ENCODE measurements at regions not wholly inside any gene's neighbourhood (a gene's known extent, or its start where the extent isn't known, plus 50 kb on each side); places are given as distances from the start of the nearest gene placed in this dataset.

DNA sequence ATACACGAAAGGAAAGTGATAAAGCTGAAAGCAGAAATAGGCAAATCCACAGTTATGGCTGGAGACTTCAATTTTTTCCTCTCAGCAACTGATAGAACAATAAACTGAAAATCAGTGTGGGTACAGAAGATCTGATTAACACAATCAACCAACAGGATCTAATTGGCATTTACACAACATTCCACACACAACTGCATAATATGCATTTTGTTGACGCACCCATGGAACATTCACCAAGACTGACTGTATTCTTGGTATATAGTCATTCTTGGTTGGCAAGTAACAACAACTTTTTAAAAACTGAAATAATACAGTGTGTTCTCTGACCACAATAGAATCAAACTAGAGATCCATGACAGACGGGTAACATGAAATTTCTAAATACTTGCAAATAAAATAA, 218.7 kb upstream of the S1PR3 start:
- DNase-seq: no peak

DNA sequence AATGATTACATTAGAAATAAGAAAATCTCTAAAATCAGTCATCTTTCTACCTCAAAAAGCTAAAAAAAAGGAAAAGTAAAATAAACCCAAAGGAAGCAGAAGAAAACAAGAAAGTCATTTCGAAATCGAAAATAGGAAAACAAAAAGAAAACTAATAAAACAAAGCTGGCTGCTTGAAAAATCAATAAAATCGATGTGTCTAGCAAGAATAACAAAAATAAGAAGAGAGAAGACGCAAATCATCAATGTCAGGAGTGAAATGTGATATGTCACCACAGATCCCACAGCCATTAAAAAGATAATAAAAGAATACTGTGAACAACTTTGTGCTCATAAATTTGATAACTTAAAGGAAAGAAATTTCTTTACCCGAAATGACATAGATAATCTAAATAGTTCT, 218.1 kb upstream of the S1PR3 start:
- no peak for DNase-seq

DNA sequence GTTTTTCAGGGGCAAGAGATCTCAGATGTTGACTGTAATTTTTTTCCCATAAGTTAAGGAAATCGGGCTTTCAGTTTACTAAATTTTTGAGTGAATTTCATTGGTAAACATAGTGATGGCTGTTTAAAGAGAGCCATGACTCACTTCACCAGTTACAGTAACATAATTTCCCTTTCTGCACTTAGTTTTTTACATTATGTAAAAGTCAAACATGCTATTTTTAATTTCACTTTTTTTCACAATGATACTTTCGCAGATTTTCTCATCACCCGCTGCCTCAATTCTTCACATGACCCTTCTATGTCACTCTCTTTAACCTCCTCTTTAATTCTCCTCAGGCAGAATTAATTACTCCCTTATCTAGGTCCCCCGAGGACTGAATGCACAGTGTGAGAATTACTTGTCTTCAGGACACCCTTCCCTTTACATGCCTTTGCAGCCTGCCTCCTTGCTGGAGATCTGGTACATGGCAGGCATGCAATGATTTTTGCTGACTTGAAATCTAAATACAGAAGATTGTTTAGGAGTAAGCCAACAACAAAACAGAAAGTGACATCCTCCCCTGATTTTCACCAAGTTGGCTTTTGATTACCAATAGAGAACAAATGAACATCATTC, 217.5 kb upstream of the S1PR3 start:
- no peak for DNase-seq

DNA sequence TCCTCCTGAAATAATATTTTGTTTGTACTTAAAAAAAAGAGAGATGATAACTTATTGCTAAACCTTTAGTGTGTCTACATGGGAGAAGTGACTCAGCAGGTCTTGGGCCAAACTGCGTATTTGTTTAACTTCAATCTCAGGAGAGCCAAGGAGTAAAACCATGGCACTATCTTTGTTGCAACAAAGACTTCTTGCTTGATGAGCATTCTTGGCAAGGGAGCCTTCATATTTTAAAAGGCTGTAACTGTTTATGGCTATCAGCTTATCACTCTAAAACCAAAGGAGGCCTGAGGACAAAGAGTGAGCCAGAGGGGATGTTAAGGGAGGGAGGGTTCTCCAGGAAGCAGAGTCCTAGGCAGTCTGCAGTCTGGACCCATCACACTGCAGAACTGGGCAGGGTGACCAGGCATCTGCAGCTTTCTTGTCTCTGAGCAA, 216.2 kb upstream of the S1PR3 start:
- no peak for DNase-seq

DNA sequence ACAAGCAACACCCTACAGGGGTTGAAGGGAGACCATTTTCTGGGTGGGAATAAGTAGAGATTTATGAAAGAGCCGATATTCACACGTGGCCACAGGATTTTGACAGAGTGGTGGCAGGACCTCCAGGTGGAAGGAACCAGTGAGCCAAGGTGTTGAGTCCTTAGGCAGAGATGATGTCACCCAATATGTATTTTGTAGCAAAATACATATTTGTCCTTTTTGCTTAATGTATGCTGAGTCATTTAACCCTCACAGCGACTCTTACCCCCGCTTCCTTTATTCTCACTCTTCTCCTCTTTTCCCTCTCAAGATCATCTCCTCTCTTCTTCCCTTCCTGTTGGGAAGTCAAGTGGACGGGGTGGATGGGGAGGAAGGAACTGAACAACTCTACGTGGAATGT, 215.7 kb upstream of the S1PR3 start:
- DNase-seq: no peak

DNA sequence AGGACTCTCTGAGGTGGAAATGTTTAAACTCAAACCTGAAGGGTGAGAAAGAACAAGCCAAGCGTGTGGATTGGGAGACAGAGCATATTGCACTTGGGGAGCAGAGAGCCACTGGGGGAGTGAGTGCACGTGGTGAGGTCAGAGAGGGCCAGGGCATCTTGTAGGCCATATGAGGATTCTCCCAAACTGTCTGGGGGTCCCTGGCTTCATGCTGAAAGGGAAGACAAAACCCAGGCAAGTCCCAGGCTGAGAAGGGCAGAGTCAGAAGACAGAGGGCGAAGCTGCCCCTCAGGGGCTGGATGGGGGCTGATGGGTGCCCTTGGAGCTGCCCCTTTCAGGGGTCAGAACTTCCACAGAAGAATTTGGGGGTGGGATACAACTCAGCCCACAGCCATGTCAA, 215.3 kb upstream of the S1PR3 start:
- no peak for DNase-seq

DNA sequence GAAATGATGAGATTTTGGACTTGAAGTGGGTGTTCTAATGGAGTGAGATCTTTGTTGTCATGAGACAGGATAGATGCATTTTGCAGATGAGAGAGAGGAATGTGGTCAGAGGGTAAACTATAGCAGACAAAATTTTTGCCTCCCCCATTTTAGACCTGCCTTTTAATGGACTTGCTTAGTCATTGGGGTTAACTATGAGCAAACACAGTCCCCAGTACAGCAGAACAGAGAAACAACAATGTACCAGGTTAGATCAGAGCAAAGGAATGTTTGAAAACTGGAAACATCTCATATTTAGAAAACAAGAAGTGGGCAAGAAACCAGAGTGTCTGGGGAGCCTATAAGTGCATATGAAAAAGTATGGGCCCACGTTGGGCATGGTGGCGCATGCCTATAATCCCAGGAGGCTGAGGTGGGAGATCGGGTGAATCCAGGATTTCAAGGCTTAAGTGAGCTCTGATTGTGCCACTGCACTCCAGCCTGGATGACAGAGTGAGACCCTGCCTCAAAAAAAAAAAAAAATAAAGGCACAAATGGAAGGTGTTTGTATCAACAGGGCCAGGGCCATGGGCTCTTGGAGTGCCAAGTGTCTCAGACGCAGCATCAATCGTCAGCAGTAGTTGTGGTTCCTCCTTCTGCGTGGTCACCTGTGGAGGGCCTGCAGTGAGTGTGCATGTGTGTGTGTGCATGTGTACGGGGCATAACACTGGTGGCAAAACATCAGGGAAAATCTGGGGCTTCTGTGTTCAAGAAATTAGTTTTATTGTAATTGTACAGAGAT, 214.4 kb upstream of the S1PR3 start:
- no peak for DNase-seq

DNA sequence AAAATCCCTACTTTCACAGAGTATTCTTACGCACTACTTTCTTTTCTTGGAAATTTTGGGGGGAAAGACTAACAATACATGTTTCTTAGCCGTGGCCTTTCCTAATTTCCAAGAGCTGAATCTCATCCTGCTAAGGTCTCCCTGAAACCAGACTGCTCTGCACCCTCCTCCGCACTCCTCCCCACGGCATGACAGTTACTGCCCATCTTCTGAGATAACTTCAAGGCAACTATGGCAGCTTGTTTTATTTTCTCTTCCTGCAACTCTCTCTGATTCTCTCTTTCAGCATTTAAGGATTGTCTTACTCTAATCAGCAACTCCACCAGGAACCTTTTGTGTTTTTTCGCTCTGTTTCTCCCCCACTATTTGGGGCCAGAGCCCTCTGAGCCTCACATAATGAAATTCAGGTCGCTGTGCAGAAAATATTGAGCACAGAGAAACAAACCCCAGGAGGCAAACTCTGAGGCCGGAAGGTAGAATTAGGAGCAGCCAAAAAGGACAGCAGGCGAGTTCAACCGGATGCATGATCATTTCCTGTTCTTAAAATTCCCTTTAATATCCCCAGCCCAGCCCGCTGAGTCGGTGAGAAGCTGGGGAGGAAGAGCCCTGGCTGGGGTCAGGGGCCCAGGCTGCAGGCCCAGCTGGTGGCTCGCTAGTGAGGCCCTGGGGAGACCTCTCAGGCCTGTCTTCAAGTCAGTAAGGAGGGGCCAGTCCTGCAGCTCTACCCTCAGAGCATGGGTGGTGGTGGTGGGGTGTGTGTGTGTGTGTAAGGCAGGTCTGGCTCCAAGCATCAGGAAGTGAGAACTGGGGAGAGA, 213.6 kb upstream of the S1PR3 start:
- DNase-seq: no peak

DNA sequence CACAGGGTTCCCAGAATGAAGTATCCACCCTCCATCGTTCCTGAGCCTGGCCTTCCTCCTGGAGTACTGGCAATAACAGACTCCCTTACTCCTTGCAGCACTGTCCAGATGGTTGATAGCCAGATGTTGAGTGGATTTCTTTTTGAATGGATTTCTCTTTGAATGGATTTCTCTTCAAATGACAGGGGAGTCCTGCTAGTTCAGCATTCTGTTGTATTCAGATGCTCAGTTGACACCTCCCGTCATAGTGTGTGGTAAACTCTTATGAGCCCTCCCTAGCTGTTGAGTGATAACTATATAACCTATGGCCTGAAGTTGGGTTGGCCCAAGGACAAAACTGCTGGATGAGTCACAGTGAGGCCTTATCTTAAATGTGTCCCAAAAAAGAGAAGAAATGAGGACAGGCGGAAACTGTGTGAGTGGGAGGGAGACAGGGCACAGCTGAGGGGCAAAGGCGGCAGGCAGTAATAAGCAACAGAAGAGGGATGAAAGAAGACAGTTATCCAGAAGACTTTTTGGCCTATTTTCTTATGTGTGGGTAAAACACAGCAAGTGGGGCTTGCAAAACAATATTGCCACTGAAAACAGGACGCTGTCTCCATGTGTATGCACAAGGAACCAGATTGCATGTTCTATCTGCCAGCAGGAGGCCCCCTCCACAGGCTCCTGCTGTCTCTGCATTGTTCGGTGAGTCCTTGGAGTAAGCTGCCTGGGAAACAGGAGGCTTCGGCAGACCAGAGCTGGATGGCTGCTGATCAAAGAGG, 209.5 kb upstream of the S1PR3 start:
- no peak for DNase-seq

DNA sequence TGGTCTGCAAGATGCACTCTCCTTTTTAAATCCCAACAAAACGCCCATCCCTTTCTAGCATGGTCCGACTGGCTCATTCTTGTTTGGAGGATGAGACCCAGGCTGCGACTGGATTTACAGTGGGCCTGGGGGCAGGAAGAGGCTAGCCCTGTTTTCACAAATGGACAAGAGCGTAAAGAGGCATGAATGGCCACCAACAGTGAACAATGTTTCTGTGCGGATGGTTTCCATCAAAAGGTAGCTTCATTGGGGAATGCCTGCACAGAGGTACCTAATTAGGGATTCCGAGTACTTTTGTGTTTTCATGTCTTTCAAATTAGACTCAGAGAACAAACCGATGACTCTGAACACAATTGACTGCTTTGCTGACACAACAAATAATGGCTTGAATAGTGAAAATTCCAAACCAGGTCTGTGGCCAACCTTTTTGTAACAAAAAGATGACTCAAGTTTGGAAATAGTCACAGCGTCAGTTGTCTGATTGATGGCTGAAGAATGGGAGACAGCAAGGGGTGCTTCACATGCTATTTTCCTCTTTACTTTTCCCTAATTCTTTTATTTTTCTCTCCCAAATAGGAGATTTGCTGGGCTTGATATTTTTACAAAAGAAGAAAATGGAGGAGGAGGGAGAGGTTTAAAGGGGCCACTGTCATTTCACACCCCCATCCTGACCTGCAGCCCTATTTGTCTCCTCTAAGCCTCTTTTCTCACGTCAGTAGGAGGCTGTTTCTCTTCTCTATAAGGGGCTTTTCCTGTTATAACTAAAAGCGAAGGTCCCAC, 208.1 kb upstream of the S1PR3 start:
- DNase-seq: no peak

DNA sequence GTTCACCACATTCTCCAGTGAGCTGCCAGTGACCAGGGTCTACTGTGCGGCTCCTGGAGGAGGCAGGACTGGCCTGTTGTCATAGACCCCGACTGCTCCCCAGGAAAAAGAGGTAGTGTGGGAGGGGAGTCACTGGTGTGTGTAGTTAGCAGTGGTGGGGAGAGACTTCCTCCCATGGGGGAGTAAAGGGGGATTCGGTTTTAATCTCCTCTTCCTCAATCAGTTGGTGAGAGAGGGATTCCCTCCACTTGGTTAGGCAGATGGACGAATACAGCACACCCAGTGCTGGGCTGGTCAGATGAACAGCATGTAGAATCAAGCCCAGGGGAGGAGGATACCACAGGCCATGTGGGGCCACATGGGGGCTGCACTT, 207.6 kb upstream of the S1PR3 start:
- DNase-seq: no peak

DNA sequence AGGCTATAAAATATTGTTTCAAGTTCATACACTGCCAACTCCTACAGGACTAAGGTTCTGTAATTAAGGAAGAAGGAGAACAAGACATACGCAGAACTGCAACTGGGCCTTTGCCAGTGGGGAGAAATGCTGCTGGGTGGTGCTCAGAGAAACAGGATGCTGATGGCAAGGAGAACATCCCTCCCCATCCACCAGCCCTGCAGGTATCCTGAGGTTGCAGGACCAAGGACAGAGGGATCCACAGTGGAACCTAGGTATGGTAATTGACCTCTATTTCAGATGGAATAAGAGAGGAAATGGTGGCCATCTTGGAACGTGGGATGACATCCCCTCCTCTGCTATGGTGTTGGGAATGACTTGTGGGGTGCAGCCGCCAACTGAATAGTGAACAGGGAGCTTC, 206.3 kb upstream of the S1PR3 start:
- DNase-seq: no peak

DNA sequence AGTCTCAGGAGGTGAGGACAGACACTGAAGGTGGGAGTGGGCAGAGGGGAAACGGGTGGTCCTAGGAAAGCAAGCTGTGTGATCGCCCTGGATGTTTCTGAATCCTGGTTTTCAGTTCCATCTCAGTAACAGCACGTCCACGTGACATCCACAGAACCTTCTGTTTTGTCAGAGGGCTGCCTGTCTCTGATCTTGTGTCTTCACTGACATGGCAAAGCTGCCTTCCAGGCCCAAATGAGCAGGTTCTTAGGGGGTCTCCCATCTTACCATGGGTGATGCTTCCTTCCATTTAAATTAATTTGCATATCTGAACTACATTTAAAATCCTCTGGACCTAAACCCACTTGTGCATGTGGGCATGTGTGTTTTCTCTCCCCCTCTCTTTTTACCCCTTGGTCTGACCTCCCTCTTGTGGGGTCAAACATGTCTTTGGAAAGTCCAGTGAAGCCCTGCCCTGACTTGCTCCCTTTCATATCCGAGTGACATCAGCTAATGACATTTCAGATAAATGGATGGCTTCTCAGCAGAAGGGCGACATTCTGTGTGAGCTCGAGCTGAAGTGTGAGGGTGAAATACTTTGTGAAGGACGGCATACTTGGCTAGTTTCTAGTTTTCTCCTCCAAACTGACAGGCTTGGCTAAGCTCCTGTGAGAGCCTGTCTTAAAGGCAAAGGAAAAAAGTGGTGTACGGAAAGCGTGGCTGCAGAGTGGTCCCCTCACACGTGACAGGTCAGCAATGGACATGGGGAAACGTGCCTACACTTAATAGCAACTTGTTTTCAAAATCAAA, 204.8 kb upstream of the S1PR3 start:
- no peak for DNase-seq

DNA sequence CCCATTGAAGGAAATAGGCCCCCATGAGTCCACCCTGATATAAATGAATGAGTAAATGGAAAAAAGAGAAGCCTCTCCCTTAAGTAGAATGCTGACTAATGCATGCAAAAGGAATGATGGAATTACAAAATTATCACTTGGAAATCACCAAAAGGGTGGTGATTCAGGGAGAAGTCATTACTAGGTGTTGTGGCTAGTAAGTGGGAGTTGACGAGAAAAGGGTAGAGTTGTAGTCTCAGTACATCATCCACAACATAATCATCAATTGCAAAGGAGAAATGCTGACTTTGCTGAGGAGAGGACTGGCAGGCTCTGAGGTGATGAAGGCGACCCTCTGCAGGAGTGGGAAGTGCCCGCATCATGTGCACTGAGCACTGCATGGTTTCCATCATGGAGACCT, 201.5 kb upstream of the S1PR3 start:
- no peak for DNase-seq

DNA sequence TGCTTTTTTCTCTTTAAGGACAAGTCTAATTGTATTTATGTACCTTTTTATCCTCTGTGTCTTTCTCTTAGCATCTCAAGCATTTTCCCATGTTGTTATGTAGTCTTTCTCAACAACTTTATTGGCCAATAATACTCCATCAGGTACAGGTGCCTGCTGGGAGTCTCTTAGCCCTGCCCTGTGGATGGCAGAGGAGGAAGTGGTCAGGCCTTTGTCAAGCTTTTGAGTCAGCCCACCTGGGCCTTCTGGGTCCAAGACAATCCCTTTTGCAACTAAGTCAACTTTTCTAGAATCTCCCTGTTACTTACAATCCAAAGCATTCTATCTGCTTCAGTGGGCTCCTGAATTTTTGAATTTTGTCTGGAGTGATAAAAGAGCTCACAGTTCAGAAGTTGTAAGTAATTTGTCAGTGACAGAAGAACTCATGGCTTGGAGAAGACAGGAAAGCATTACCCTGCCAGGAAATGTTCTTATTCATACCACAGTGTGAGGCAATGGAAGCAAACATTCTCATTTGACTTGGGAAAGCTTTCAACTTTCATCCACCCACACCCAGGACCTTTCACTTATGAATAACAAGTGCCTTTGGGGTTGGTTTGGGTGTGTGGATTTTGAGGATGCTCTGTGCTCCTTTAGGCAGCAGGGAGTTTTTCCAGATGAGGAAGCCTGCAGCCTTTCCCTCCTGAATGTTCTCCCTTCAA, 200.0 kb upstream of the S1PR3 start:
- no peak for DNase-seq

DNA sequence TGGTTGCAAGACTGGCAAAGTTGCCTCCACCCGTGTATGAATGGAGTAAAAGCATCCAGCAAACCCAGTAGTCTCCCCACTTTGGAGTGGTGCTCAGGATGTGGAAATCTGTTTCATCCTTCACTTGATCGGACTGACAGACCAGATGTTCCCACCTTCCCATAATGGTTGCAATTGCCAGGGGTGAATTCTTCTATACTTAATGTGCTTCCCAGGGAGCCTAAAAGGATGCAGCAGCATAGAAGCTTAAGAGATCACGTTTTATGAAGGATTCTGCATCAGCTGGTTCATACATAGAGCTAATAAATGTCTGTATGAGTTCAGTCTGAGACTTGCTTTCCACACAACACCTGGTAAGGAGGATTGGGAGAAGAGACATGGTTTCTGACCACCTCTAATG, 198.8 kb upstream of the S1PR3 start:
- no peak for DNase-seq

DNA sequence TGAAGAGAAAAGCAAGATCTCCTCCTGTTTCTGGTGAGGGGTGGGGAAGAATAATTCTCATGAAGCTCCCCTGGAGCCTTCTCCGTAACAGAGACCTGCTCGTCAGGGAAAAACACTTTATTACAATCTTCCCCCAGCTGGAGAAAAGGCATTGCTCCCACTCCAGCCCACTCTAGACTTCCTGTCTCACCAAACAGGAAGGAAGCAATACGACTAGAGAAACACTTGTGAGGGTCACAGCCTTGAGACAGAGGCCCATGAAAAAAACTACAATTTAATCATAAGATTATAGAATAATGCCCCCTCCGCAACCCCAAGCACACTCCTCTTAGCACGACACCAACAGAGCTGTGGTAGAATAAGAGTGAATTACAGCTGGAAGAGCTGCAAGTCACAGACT, 197.2 kb upstream of the S1PR3 start:
- no peak for DNase-seq

DNA sequence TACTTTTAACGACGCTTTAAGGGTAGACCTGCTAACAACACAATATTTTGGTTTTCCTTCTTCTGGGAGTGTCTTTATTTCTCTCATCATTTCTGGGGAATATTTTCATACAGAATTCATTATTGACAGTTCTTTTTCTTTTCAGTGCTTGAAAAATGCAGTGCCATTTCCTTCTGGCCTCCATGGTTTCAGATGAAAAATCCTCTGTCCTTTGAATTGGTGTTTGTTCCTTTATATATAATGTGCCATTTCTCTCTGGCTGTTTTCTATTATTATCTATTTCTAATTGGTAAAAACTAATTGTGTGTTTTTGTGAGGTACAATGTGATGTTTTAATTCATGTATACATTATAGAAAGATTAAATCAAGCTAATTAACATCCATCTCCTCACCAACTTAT, 194.3 kb upstream of the S1PR3 start:
- DNase-seq: no peak

DNA sequence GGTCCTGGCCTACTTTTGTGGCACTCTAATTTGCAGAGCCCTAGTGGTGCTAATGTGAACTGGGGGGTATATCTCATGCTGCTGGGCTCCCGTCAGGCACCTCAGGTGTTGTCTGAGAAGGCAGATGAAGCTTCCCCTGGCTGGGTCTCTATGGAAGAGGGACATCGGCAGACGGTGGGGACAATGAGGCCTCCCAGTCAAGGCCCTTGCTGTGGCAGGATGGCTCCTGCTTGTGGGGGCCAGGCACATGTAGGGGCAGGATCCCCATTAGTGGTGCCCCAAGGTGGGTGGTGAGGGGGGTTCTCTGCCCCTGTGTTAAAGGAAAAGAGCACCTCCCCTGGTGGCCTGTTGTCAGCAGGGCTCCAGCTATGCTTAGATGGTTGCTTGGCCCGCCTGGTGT, 192.8 kb upstream of the S1PR3 start:
- no peak for DNase-seq

DNA sequence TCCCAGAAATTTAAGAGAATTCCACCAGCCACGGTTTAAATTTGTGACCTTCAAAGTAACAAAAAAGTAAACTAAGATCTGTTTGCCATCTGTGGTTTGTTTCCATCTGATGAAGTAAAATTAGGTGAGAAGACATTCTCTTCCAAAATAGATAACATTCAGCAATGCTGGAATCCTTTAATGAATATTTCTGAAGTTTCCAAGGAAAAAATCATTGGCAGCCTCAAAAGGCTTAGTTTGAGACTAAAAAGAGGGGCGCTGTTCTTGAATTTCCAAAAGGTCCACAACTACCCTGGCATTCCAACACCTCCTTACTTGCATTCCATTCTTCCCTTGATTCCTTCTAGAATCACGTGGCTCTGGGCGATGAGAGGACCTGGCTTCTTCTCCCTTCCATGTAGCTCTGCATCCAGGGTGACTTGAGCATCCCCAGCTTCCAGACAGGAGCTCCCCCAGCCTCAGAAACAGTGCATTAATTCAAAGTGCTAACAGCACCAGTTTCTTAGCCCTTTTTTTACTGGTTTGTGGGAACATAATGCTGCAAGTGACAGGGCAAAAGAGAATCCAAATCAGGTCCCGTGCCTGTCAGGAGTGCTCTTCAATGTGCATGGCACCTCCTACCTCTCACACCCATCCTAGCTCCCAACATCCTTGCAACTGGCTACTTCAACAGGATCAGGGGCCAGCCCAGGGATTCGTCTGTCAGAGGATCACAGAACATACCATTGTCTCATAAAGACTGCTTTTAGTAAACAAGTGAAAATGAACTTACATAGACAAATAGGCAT, 191.5 kb upstream of the S1PR3 start:
- DNase-seq: no peak
